Nephron progenitor cell (in vitro differentiated cells): ENCODE measurements at regions not wholly inside any gene's neighbourhood (a gene's known extent, or its start where the extent isn't known, plus 50 kb on each side); places are given as distances from the start of the nearest gene placed in this dataset.

Source experiments
- DNase-seq: peaks from one replicate; pipeline ENCODE4 v3.0.0; 2021
- H3K27ac Mint-ChIP-seq: 2 replicates; pipeline ENCODE4 v1.8.0; 2021; ENCODE audit warnings: mild to moderate bottlenecking, moderate library complexity, mixed read lengths
- H3K27me3 Mint-ChIP-seq: 2 replicates; pipeline ENCODE4 v1.8.0; 2021; ENCODE audit warnings: mild to moderate bottlenecking, low read depth, mixed read lengths; ENCODE audit not compliant: poor library complexity
- H3K36me3 Mint-ChIP-seq: 2 replicates; pipeline ENCODE4 v1.8.0; 2021; ENCODE audit warnings: low read depth, mixed read lengths
- H3K4me1 Mint-ChIP-seq: 2 replicates; pipeline ENCODE4 v1.8.0; 2021; ENCODE audit warnings: mixed read lengths
- H3K4me3 Mint-ChIP-seq: 2 replicates; pipeline ENCODE4 v1.8.0; 2021; ENCODE audit warnings: mild to moderate bottlenecking, moderate library complexity, mixed read lengths
- H3K9me3 Mint-ChIP-seq: 2 replicates; pipeline ENCODE4 v1.8.0; 2021; ENCODE audit warnings: mild to moderate bottlenecking, moderate library complexity, mixed read lengths
- TF ChIP-seq, protein P1 (sequence below): fragments of 200-600 bp; sonication (generic); IDR thresholded peaks from 2 replicates; pipeline ENCODE4 v1.5.0; 2021; ENCODE audit warnings: antibody characterized with exemption

DNA sequence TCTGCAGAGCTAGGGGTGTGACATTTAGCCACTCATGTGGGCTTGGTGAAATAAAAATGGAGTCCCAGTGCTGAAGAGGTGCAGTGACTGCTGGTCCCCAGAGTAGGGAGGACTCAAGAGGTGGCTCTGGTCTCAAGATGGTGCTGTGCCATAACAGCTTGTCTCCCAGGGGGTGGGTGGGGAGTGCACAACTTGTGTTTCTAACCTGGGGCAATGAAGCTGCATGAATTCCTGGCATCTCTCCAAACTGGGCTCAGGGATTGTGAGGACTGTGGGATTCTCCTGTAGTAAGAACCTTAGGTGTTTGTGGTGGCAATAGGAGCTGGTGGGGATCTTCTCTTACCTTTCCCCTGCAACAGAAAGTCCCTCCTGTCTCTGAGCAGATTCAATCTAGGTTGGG lies 278.9 kb upstream of the SFRP2 start:
- Mint-ChIP-seq H3K36me3 (no peaks in the 10 kb centered on the region), H3K4me3 (no peak overlapping the region), H3K27me3 (no peaks in the 10 kb centered on the region), H3K27ac (no peak overlapping the region), H3K9me3 (peaks cover 23% of the 10 kb centered on the region), H3K4me1 (peaks cover 13% of the 10 kb centered on the region)
- TF ChIP-seq, protein P1, sequence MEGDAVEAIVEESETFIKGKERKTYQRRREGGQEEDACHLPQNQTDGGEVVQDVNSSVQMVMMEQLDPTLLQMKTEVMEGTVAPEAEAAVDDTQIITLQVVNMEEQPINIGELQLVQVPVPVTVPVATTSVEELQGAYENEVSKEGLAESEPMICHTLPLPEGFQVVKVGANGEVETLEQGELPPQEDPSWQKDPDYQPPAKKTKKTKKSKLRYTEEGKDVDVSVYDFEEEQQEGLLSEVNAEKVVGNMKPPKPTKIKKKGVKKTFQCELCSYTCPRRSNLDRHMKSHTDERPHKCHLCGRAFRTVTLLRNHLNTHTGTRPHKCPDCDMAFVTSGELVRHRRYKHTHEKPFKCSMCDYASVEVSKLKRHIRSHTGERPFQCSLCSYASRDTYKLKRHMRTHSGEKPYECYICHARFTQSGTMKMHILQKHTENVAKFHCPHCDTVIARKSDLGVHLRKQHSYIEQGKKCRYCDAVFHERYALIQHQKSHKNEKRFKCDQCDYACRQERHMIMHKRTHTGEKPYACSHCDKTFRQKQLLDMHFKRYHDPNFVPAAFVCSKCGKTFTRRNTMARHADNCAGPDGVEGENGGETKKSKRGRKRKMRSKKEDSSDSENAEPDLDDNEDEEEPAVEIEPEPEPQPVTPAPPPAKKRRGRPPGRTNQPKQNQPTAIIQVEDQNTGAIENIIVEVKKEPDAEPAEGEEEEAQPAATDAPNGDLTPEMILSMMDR = no peak
- DNase-seq = no peak

DNA sequence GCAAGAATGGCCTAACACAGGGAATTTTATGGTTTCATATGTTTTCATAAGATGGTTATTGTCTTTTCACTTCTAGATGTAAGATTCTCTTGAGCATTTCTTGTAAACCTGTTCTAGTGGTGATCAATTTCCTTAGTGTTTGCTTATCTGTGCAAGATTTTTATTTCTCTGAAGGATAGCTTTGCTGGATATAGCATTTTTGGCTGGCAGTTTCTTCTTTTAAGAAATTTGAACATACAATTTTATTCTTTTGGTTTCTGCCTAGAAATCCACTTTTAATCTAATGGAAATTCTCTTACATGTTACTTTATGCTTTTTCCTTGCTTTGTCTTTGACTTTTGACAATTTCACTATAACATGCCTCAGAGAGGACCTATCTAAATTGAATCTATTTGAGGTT lies 276.5 kb upstream of the SFRP2 start:
- no peak for DNase-seq
- H3K9me3 Mint-ChIP-seq = peaks cover 21% of the 10 kb centered on the region
- H3K27me3 Mint-ChIP-seq = no peaks in the 10 kb centered on the region
- TF ChIP-seq, protein P1 = no peak
- H3K4me1 Mint-ChIP-seq = peaks cover 11% of the 10 kb centered on the region
- no peak overlapping the region for H3K27ac Mint-ChIP-seq
- H3K4me3 Mint-ChIP-seq = no peak overlapping the region
- H3K36me3 Mint-ChIP-seq = no peaks in the 10 kb centered on the region

DNA sequence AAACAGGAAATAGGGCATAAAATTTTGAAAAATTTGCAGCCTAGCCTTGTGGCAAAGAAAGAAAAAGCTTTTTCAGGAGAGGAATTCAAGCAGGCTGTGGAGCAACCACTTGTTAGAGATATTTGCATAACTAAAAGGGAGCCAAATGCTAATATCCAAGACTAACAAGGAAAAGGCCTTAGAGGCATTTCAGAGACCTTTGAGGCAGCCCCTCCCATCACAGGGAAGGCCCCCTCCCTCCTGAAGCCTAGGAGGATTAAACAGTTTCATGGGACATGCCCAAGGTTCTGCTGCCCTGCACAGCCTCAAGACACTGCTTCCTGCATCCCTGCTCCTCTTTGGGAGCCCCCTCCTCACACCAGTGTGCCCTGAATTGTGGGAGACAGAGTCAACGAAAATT lies 275.4 kb upstream of the SFRP2 start:
- Mint-ChIP-seq H3K27ac (no peak overlapping the region), H3K9me3 (peaks cover 21% of the 10 kb centered on the region), H3K4me1 (peaks cover 5% of the 10 kb centered on the region), H3K36me3 (no peaks in the 10 kb centered on the region), H3K4me3 (no peak overlapping the region), H3K27me3 (no peaks in the 10 kb centered on the region)
- TF ChIP-seq, protein P1 = no peak
- no peak for DNase-seq

DNA sequence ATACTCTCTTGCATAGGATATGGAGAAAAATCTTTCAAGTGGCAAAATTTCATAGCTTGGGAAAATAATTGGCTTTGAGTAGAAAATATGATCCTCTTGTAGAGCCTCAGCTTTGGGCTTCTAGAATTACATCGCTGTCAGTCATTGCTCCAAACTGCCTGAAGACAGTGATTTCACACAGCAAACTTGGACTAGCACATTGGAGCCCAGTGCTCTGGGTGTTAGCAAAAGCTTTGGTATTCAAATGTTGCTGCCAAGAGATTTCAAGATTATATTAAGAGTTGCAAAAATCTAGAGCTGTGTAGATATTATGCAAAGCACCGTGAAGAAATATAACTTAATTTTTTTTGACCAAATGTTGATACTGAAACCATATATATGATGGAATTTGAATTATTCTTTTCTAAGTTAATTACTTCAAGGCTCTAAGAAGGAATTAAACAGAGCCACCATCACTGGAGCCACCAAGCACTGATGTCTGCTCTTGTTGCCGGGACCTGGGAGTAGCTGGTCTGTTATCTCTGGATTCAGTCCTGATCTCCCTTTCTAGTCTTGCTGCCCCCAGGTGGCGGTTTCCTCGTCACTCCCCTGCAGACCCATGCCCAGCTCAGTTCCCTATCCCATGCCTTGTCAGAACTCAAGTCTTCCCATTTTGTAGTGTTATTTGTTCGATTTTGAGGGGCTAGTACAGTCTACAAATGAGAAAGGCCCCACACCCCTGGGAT lies 260.7 kb upstream of the SFRP2 start:
- TF ChIP-seq, protein P1 = no peak
- no peak overlapping the region for H3K4me3 Mint-ChIP-seq
- H3K4me1 Mint-ChIP-seq = peaks cover 4% of the 10 kb centered on the region
- H3K27ac Mint-ChIP-seq = no peak overlapping the region
- H3K36me3 Mint-ChIP-seq = no peaks in the 10 kb centered on the region
- H3K27me3 Mint-ChIP-seq = no peaks in the 10 kb centered on the region
- peaks cover 26% of the 10 kb centered on the region for H3K9me3 Mint-ChIP-seq
- peak; percentile 21 for DNase-seq

- peaks cover 4% of the 10 kb centered on the region for H3K4me1 Mint-ChIP-seq
- H3K4me3 Mint-ChIP-seq = no peak overlapping the region
- no peak for DNase-seq
- no peaks in the 10 kb centered on the region for H3K36me3 Mint-ChIP-seq
- H3K27me3 Mint-ChIP-seq = no peaks in the 10 kb centered on the region
- H3K27ac Mint-ChIP-seq = no peak overlapping the region
- TF ChIP-seq, protein P1 = no peak
- peaks cover 10% of the 10 kb centered on the region for H3K9me3 Mint-ChIP-seq
Measured at GRCh38 chr4:154047733-154048132, 258.9 kb upstream of the SFRP2 start.
